ENCODE measurements at regions not wholly inside any gene's neighbourhood (a gene's known extent, or its start where the extent isn't known, plus 50 kb on each side); places are given as distances from the start of the nearest gene placed in this dataset.

DNA sequence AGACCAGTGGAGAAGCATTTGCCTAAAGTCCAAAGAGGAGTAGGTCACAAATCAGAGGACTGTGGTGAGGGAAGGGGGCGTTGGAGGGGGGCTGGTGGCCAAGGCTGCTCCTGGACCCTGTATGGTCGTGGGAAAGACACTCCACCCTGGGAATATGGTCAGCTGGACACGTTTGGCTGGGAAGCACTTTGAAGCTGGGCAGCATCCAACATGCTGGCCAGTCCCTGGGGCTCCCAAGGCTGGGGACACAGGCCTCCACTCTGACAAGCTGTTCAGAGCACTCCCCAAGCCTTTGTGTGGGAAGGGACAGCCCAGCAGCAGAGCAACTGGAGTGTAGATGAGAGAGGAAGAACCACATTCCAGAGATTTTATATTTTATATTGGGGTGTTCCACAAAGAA, 203.2 kb downstream of the ANKRD60 start:
- TF ChIP-seq, protein P1, sequence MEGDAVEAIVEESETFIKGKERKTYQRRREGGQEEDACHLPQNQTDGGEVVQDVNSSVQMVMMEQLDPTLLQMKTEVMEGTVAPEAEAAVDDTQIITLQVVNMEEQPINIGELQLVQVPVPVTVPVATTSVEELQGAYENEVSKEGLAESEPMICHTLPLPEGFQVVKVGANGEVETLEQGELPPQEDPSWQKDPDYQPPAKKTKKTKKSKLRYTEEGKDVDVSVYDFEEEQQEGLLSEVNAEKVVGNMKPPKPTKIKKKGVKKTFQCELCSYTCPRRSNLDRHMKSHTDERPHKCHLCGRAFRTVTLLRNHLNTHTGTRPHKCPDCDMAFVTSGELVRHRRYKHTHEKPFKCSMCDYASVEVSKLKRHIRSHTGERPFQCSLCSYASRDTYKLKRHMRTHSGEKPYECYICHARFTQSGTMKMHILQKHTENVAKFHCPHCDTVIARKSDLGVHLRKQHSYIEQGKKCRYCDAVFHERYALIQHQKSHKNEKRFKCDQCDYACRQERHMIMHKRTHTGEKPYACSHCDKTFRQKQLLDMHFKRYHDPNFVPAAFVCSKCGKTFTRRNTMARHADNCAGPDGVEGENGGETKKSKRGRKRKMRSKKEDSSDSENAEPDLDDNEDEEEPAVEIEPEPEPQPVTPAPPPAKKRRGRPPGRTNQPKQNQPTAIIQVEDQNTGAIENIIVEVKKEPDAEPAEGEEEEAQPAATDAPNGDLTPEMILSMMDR (IDR thresholded peaks at IDR 0.05): no peak
- TF ChIP-seq POLR2A (IDR thresholded peaks at IDR 0.05; ENCODE audit: low read depth) (no peak), EP300 (IDR thresholded peaks at IDR 0.05) (no peak)
